ENCODE measurements at regions not wholly inside any gene's neighbourhood (a gene's known extent, or its start where the extent isn't known, plus 50 kb on each side); places are given as distances from the start of the nearest gene placed in this dataset.
"Not testable (repeated sequence)": the region's sequence is repeated elsewhere in the genome, so short reads cannot be mapped to it uniquely, and the experiment has no call there.

- H3K36me3 ChIP-seq (ENCODE audit: control insufficient read depth, insufficient read depth, low read length); DNase-seq (ENCODE audit: extremely low read depth, insufficient read length); H3K4me3 ChIP-seq (replicated peaks; ENCODE audit: low read depth, low read length); H3K27me3 ChIP-seq (replicated peaks; ENCODE audit: control insufficient read depth, insufficient read depth, low read length): not testable (repeated sequence)
Observed at GRCh38 chr4:154907345-154908045, 126.4 kb downstream of the RBM46 start.

GRCh38 chr4:154908168-154908567, 127.1 kb downstream of the RBM46 start:
- Histone ChIP-seq H3K27me3 (replicated peaks; ENCODE audit: control insufficient read depth, insufficient read depth, low read length) (no peaks in the 10 kb centered on the region; the same call in 1 of the 2 replicates), H3K4me3 (replicated peaks; ENCODE audit: low read depth, low read length) (no peak overlapping the region), H3K36me3 (ENCODE audit: control insufficient read depth, insufficient read depth, low read length) (no peaks in the 10 kb centered on the region)
- TF ChIP-seq, protein P1, sequence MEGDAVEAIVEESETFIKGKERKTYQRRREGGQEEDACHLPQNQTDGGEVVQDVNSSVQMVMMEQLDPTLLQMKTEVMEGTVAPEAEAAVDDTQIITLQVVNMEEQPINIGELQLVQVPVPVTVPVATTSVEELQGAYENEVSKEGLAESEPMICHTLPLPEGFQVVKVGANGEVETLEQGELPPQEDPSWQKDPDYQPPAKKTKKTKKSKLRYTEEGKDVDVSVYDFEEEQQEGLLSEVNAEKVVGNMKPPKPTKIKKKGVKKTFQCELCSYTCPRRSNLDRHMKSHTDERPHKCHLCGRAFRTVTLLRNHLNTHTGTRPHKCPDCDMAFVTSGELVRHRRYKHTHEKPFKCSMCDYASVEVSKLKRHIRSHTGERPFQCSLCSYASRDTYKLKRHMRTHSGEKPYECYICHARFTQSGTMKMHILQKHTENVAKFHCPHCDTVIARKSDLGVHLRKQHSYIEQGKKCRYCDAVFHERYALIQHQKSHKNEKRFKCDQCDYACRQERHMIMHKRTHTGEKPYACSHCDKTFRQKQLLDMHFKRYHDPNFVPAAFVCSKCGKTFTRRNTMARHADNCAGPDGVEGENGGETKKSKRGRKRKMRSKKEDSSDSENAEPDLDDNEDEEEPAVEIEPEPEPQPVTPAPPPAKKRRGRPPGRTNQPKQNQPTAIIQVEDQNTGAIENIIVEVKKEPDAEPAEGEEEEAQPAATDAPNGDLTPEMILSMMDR (IDR thresholded peaks at IDR 0.05; ENCODE audit: insufficient read depth, low read length, poor library complexity, severe bottlenecking), result no peak
- no peak for DNase-seq (ENCODE audit: extremely low read depth, insufficient read length)

DNA sequence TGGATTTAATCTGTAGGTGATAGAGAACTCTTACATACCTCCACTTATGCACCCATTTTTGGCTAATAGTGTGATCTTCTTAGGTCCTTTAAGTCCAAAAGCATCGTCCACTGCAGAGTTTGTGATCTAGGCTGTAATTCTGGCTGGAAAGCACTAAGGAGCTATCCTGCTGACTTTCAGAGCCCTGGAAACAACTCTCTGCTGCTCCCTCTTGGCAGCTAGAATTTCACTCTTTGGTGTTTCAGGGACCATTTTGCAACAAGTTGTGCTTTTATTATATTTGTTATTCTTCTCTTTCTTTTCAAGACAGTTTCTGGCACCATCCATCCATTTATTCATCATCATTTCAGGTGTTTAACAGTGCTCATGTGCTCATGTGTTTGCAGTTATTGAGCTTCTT, 130.0 kb downstream of the RBM46 start:
- Histone ChIP-seq H3K4me3 (replicated peaks; ENCODE audit: low read depth, low read length) (no peak overlapping the region), H3K27me3 (replicated peaks; ENCODE audit: control insufficient read depth, insufficient read depth, low read length) (no peaks in the 10 kb centered on the region; the same call in 1 of the 2 replicates), H3K36me3 (ENCODE audit: control insufficient read depth, insufficient read depth, low read length) (no peaks in the 10 kb centered on the region)
- TF ChIP-seq, protein P1 (IDR thresholded peaks at IDR 0.05; ENCODE audit: insufficient read depth, low read length, poor library complexity, severe bottlenecking), result no peak
- no peak for DNase-seq (ENCODE audit: extremely low read depth, insufficient read length)

DNA sequence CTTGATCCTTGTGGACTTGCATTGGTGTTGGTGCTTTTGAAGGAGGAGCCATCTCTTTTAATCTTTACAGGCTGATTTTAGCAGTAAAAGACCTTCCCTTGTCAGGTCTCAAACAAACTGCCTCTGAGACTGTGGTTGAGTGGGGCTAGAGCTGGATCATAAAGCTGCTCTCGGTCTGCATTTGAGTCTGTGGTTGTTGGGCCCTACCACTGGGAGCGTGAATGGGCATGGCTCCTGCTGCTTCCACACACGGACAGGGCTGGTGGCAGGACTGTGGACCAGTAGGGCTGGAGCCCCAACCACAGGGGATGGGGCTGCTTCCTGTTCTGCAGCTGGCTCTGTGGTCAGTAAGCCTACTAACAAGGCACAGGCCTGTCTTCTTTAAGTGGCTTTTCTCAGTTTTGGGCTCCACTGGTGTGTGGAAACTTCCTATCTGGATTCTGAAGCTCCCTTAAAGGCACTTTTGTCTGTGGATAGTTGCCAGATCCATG, 130.6 kb downstream of the RBM46 start:
- TF ChIP-seq, protein P1 (IDR thresholded peaks at IDR 0.05; ENCODE audit: insufficient read depth, low read length, poor library complexity, severe bottlenecking), result no peak
- Histone ChIP-seq H3K27me3 (replicated peaks; ENCODE audit: control insufficient read depth, insufficient read depth, low read length) (no peaks in the 10 kb centered on the region; the same call in 1 of the 2 replicates), H3K4me3 (replicated peaks; ENCODE audit: low read depth, low read length) (no peak overlapping the region), H3K36me3 (ENCODE audit: control insufficient read depth, insufficient read depth, low read length) (no peaks in the 10 kb centered on the region)
- no peak for DNase-seq (ENCODE audit: extremely low read depth, insufficient read length)

- TF ChIP-seq, protein P1 (IDR thresholded peaks at IDR 0.05; ENCODE audit: insufficient read depth, low read length, poor library complexity, severe bottlenecking), result no peak
- no peak for DNase-seq (ENCODE audit: extremely low read depth, insufficient read length)
- H3K36me3 ChIP-seq (ENCODE audit: control insufficient read depth, insufficient read depth, low read length), result no peaks in the 10 kb centered on the region
- no peak overlapping the region for H3K4me3 ChIP-seq (replicated peaks; ENCODE audit: low read depth, low read length)
- no peaks in the 10 kb centered on the region; the same call in 1 of the 2 replicates for H3K27me3 ChIP-seq (replicated peaks; ENCODE audit: control insufficient read depth, insufficient read depth, low read length)
Observed at GRCh38 chr4:154916068-154916467, 135.0 kb downstream of the RBM46 start.

GRCh38 chr4:154927126-154927680, 146.1 kb downstream of the RBM46 start:
- TF ChIP-seq, protein P1 (IDR thresholded peaks at IDR 0.05; ENCODE audit: insufficient read depth, low read length, poor library complexity, severe bottlenecking), result no peak
- Histone ChIP-seq H3K4me3 (replicated peaks; ENCODE audit: low read depth, low read length) (no peak overlapping the region), H3K27me3 (replicated peaks; ENCODE audit: control insufficient read depth, insufficient read depth, low read length) (no peaks in the 10 kb centered on the region), H3K36me3 (ENCODE audit: control insufficient read depth, insufficient read depth, low read length) (no peaks in the 10 kb centered on the region)
- DNase-seq (ENCODE audit: extremely low read depth, insufficient read length), result no peak
